ENCODE measurements at regions not wholly inside any gene's neighbourhood (a gene's known extent, or its start where the extent isn't known, plus 50 kb on each side); places are given as distances from the start of the nearest gene placed in this dataset.

- Mint-ChIP-seq H3K36me3 (no peaks in the 10 kb centered on the region), H3K27ac (no peak overlapping the region), H3K4me3 (no peak overlapping the region), H3K27me3 (peaks cover 40% of the 10 kb centered on the region), H3K4me1 (no peaks in the 10 kb centered on the region), H3K9me3 (ENCODE audit: low read depth) (no peaks in the 10 kb centered on the region)
- ATAC-seq (no peak), DNase-seq (no peak)
- CTCF ChIA-PET: no interaction called here
These were observed 231.9 kb upstream of the SIX2 start for GRCh38 chr2:45241061-45241561.

GRCh38 chr2:45237850-45238542 lies 228.7 kb upstream of the SIX2 start:
- CTCF ChIA-PET: no interaction called here
- ATAC-seq: no peak
- no peak for DNase-seq

DNA sequence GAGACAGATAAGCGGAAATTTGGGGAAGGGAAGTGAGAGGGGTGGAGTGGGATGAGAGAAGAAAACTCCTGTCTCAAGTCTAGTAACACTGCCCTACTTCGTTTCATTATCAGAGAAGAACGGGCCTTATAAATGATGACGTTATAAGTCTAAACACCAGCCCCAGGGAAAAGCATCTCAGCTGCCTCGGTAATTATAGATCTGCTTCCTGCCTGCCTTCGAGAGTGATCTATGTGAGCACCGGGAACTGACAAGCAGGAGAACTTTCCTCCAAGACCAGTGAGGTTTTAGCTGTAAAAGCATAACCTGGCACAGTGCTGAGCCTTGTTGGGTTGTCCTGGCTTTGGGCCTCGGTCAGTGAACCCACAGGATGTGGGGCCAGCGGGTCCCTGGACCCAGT lies 227.9 kb upstream of the SIX2 start:
- Mint-ChIP-seq H3K36me3 (no peaks in the 10 kb centered on the region), H3K9me3 (ENCODE audit: low read depth) (no peaks in the 10 kb centered on the region), H3K4me1 (no peaks in the 10 kb centered on the region), H3K4me3 (no peak overlapping the region), H3K27me3 (peaks cover 33% of the 10 kb centered on the region), H3K27ac (no peak overlapping the region)
- CTCF ChIA-PET: no interaction called here
- ATAC-seq (no peak), DNase-seq (no peak)

More at GRCh38 chr2:45237850-45238542, 228.7 kb upstream of the SIX2 start:
- H3K4me1 Mint-ChIP-seq: no peaks in the 10 kb centered on the region
- H3K36me3 Mint-ChIP-seq: no peaks in the 10 kb centered on the region
- H3K4me3 Mint-ChIP-seq: no peak overlapping the region
- peaks cover 36% of the 10 kb centered on the region for H3K27me3 Mint-ChIP-seq
- no peaks in the 10 kb centered on the region for H3K9me3 Mint-ChIP-seq (ENCODE audit: low read depth)
- H3K27ac Mint-ChIP-seq: no peak overlapping the region

DNA sequence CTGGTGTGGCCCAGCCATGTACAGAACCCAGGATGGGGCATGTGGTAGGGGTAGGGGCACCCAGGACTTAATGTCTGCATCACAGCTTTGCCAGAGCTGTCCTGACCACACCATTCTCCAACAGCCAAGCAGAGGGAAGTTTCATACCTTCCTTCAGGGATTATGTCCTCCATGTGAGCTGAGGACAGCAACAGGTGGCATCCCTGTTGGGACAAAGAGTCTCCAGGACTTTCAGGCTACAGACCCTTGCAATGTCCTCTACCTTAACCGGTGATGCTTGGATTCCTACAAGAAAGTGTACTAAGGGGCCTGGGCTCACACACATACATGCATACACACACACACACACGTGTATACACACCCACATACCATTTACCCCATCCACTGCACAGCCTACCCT lies 227.0 kb upstream of the SIX2 start:
- Mint-ChIP-seq H3K4me1 (no peaks in the 10 kb centered on the region), H3K27ac (no peak overlapping the region), H3K4me3 (no peak overlapping the region), H3K27me3 (peaks cover 33% of the 10 kb centered on the region), H3K9me3 (ENCODE audit: low read depth) (no peaks in the 10 kb centered on the region), H3K36me3 (no peaks in the 10 kb centered on the region)
- CTCF ChIA-PET: no interaction called here
- DNase-seq: no peak
- ATAC-seq: no peak

GRCh38 chr2:45233301-45233700 lies 224.0 kb upstream of the SIX2 start:
- CTCF ChIA-PET: no interaction called here
- Mint-ChIP-seq H3K27me3 (peaks cover 24% of the 10 kb centered on the region), H3K36me3 (no peaks in the 10 kb centered on the region), H3K4me1 (no peaks in the 10 kb centered on the region), H3K9me3 (ENCODE audit: low read depth) (peaks cover 2% of the 10 kb centered on the region), H3K27ac (no peak overlapping the region), H3K4me3 (no peak overlapping the region)
- ATAC-seq: no peak
- DNase-seq: no peak

DNA sequence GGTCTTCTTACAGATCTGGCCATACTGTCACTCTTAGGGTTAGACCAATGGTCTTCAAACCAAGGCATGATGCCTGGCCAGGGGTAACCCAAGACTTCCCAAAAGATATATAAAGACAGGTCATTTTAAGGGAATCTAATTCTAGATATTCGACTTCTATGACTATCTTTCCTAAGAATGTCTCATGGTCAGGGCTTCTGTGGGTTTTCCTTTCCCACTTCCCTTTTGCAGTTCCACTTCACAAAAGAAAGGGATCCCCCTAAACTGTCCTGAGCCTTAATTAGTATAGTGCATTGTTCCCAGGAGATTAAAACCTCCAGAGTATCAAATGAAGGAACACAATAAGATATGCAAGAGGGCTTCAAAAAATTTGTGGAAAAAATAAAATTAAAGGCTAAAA lies 223.6 kb upstream of the SIX2 start:
- no peak overlapping the region for H3K4me3 Mint-ChIP-seq
- H3K4me1 Mint-ChIP-seq: no peaks in the 10 kb centered on the region
- H3K36me3 Mint-ChIP-seq: no peaks in the 10 kb centered on the region
- H3K27me3 Mint-ChIP-seq: peaks cover 27% of the 10 kb centered on the region
- no peak overlapping the region for H3K27ac Mint-ChIP-seq
- CTCF ChIA-PET: no interaction called here
- ATAC-seq: no peak
- no peak for DNase-seq
- peaks cover 3% of the 10 kb centered on the region for H3K9me3 Mint-ChIP-seq (ENCODE audit: low read depth)

DNA sequence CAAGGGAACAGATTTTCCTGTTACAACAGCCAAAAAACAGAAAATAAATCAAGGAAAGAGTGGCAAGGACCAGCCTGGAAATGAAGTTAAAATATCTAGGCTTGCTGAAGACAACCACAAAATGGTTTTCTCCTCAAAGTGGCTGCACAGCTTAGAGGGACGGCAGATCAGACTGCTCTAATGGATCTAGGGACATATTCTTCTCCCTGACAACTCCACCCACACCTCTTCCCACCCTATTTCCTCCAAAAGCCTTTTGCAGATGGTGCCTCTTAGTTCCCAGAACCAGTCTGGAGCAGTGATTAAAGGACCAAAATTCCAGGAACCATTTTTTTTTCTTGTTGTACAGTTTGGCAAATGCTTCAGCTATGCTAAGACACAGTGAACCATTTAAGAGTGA lies 220.2 kb upstream of the SIX2 start:
- Mint-ChIP-seq H3K9me3 (ENCODE audit: low read depth) (peaks cover 3% of the 10 kb centered on the region), H3K27me3 (peaks cover 33% of the 10 kb centered on the region), H3K27ac (no peak overlapping the region), H3K4me3 (no peak overlapping the region), H3K36me3 (no peaks in the 10 kb centered on the region), H3K4me1 (no peaks in the 10 kb centered on the region)
- CTCF ChIA-PET: no interaction called here
- no peak for DNase-seq
- no peak for ATAC-seq

DNA sequence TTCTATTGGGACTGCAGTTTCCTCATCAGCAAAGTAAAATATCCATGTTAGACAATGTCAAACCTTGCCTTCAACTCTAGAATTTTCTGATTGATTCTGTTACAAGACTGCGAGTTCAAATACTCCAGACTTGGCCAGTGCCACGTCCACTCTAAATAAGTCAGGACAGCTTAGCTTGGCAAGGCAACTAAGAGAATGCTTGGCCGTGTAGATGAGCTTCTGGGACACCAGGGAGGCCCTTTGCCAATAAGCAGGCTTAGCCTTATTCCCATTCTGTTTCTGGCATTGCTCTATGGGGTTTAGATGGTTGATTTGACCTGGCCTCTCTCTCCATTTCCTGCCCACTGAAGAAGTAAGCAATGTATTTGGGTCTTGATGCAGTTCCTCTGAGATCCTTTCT lies 218.1 kb upstream of the SIX2 start:
- H3K27ac Mint-ChIP-seq: no peak overlapping the region
- no peaks in the 10 kb centered on the region for H3K36me3 Mint-ChIP-seq
- peaks cover 3% of the 10 kb centered on the region for H3K9me3 Mint-ChIP-seq (ENCODE audit: low read depth)
- H3K27me3 Mint-ChIP-seq: peaks cover 44% of the 10 kb centered on the region
- peaks cover 2% of the 10 kb centered on the region for H3K4me1 Mint-ChIP-seq
- no peak overlapping the region for H3K4me3 Mint-ChIP-seq
- no peak for DNase-seq
- CTCF ChIA-PET: no interaction called here
- no peak for ATAC-seq

DNA sequence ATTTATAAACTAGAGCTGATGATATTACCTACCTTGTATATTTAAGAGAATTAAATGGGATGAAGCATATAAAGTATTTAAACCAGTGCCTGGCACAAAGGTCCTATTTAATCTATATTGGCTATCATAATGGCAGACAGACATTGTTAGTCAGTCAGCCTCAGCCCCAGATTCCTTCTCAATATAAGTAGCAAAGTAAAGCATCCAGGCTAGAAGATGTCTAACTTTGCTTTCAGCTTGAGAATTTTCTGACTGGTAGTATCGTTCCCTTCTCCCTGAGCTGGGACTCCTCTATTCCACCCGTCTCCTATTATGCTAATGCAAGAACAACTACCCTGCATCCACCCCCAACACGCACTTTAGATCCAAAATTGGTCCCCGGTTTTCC lies 215.7 kb upstream of the SIX2 start:
- peaks cover 43% of the 10 kb centered on the region for H3K27me3 Mint-ChIP-seq
- H3K4me3 Mint-ChIP-seq: no peak overlapping the region
- DNase-seq (no peak), ATAC-seq (no peak)
- no peaks in the 10 kb centered on the region for H3K36me3 Mint-ChIP-seq
- no peak overlapping the region for H3K27ac Mint-ChIP-seq
- CTCF ChIA-PET: no interaction called here
- peaks cover 3% of the 10 kb centered on the region for H3K9me3 Mint-ChIP-seq (ENCODE audit: low read depth)
- H3K4me1 Mint-ChIP-seq: peaks cover 2% of the 10 kb centered on the region

- H3K27ac Mint-ChIP-seq: no peak overlapping the region
- H3K9me3 Mint-ChIP-seq (ENCODE audit: low read depth): peaks cover 3% of the 10 kb centered on the region
- no peak overlapping the region for H3K4me3 Mint-ChIP-seq
- peaks cover 2% of the 10 kb centered on the region for H3K4me1 Mint-ChIP-seq
- H3K27me3 Mint-ChIP-seq: peaks cover 43% of the 10 kb centered on the region
- no peak for ATAC-seq
- no peak for DNase-seq
- CTCF ChIA-PET: no interaction called here
- no peaks in the 10 kb centered on the region for H3K36me3 Mint-ChIP-seq
These were observed 215.2 kb upstream of the SIX2 start for GRCh38 chr2:45224321-45224992.

- Mint-ChIP-seq H3K27ac (no peak overlapping the region), H3K4me1 (peaks cover 2% of the 10 kb centered on the region), H3K9me3 (ENCODE audit: low read depth) (peaks cover 3% of the 10 kb centered on the region), H3K4me3 (no peak overlapping the region), H3K36me3 (no peaks in the 10 kb centered on the region), H3K27me3 (peaks cover 43% of the 10 kb centered on the region)
- DNase-seq: no peak
- no peak for ATAC-seq
- CTCF ChIA-PET: no interaction called here
These were observed 214.3 kb upstream of the SIX2 start for GRCh38 chr2:45223531-45223930.

DNA sequence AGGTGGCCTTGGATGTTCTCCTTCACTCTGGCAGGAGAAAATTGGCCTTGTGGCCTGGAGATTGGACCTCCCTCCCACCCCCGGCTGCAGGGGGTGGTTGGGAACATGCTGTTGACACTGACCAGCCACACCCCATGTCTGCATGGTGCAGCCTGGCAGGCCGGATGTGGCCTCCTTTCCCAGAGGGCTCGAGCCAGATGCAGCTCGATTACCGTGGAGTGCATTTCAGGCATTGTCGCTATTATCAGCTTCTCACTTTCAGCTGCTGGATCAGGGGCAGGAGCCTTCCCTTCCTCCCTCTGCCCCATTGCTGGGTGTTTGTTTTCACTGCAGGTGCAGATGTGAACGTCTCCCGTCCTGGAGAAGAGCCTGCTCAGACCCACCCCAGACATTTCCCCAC lies 211.0 kb upstream of the SIX2 start:
- no peak for ATAC-seq
- no peak for DNase-seq
- no peaks in the 10 kb centered on the region for H3K36me3 Mint-ChIP-seq
- peaks cover 39% of the 10 kb centered on the region for H3K27me3 Mint-ChIP-seq
- CTCF ChIA-PET: interaction anchor here (0.6 kb wide), 1 partner anchor 303 kb away, joined by 4 read pairs; no protein-coding TSS in a partner anchor
- H3K4me3 Mint-ChIP-seq: no peak overlapping the region
- H3K4me1 Mint-ChIP-seq: peaks cover 2% of the 10 kb centered on the region
- no peaks in the 10 kb centered on the region for H3K9me3 Mint-ChIP-seq (ENCODE audit: low read depth)
- H3K27ac Mint-ChIP-seq: no peak overlapping the region

DNA sequence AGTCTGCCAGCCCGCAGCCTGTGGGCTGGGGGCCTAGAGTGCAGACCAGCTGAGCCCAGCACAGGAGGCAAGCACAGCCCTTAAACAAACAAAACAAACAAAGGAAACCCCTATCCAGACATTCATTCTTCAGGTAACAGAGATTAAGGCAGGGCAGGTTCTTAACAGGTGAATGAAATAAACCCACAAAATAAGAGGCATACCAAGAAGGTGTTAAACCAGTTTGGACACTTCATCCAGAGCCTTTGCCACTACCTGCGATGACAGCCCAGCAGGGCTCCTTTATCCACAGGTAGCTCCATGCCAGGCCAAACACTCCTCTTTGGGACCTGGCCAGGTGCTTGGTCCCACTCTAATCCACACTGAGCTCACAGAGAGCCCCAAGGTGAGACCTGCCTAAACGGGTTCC lies 209.7 kb upstream of the SIX2 start:
- H3K4me1 Mint-ChIP-seq: no peaks in the 10 kb centered on the region
- no peak overlapping the region for H3K27ac Mint-ChIP-seq
- no peak for ATAC-seq
- no peaks in the 10 kb centered on the region for H3K9me3 Mint-ChIP-seq (ENCODE audit: low read depth)
- CTCF ChIA-PET: no interaction called here
- no peak for DNase-seq
- no peak overlapping the region for H3K4me3 Mint-ChIP-seq
- H3K27me3 Mint-ChIP-seq: peaks cover 31% of the 10 kb centered on the region
- no peaks in the 10 kb centered on the region for H3K36me3 Mint-ChIP-seq

DNA sequence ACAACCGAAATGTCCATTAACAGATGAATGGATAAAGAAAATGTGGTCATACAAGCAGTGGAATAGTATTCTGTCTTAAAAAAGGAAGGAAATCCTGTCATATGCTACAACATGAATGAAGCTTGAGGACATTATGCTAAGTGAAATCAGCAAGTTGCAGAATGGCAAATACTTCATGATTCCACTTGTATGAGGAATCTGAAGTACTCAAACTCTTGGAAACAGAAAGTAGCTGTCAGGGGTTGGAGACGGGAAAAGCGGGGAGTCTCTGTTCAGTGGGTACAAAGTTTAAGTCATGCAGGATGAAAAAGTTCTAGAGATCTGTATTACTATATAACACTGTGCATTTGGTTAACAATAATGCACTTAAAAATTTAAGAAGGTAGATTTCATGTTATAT lies 209.0 kb upstream of the SIX2 start:
- ATAC-seq (no peak), DNase-seq (no peak)
- Mint-ChIP-seq H3K9me3 (ENCODE audit: low read depth) (no peaks in the 10 kb centered on the region), H3K4me1 (no peaks in the 10 kb centered on the region), H3K4me3 (no peak overlapping the region), H3K27me3 (peaks cover 27% of the 10 kb centered on the region), H3K27ac (no peak overlapping the region), H3K36me3 (no peaks in the 10 kb centered on the region)
- CTCF ChIA-PET: no interaction called here

Measured in activated CD8-positive, alpha-beta memory T cell treated with anti-CD3 and anti-CD28 coated beads, Interleukin-2, amount 10 ng/mL, durations not matched to agents 7 days and 5 days (primary cell).